CD4-positive, alpha-beta T cell (primary cell): ENCODE measurements at regions not wholly inside any gene's neighbourhood (a gene's known extent, or its start where the extent isn't known, plus 50 kb on each side); places are given as distances from the start of the nearest gene placed in this dataset.

Experiments used
- ATAC-seq: fragments of 200-7000 bp; cut with Tn5 transposase; one replicate; pipeline ENCODE4 v1.10.0; 2022; ENCODE audit warnings: mild to moderate bottlenecking; ENCODE audit not compliant: poor library complexity
- CTCF ChIA-PET: fragments of 350-600 bp; sonication (Branson Sonifier 250); formaldehyde crosslinking; loops from one replicate; lab custom pipeline; 2021; ENCODE audit warnings: antibody characterized with exemption, inconsistent platforms; lab: Charles Lee
- POLR2A ChIA-PET: fragments of 350-600 bp; sonication (Branson Sonifier 250); formaldehyde crosslinking; loops from one replicate; lab custom pipeline; 2021; ENCODE audit warnings: antibody characterized with exemption, inconsistent platforms; lab: Charles Lee
- DNase-seq, 14 experiments: peaks; one replicate each; pipeline ENCODE4 v3.0.0-alpha.2; 2013 to 2020; ENCODE audit warnings: mixed read lengths in 2 of 14
- H3K27ac ChIP-seq, 2 donors: one replicate each; pipeline versions ENCODE4 v1.5.1 to v1.7.0; 2013; ENCODE audit warnings: low read length in 2 of 2, low read depth in 1 of 2, mild to moderate bottlenecking in 1 of 2
- H3K27me3 ChIP-seq, 2 experiments: 1 replicate in 1 of 2; 2 replicates in 1 of 2; pipeline versions ENCODE4 v1.6.1 to v1.7.0; 2013; ENCODE audit warnings: low read length in 2 of 2, control low read depth in 1 of 2, mild to moderate bottlenecking in 1 of 2, moderate library complexity in 1 of 2; ENCODE audit not compliant: insufficient read depth in 2 of 2, control insufficient read depth in 1 of 2
- H3K36me3 ChIP-seq: one replicate; pipeline ENCODE4 v1.6.1; 2013; ENCODE audit warnings: low read length, control low read depth; ENCODE audit not compliant: insufficient read depth
- H3K4me1 ChIP-seq: one replicate; pipeline ENCODE4 v1.6.1; 2013; ENCODE audit warnings: low read length, control low read depth; ENCODE audit not compliant: insufficient read depth
- H3K4me3 ChIP-seq: one replicate; pipeline ENCODE4 v1.5.1; 2013; ENCODE audit warnings: mild to moderate bottlenecking, low read length, moderate library complexity
- H3K9me3 ChIP-seq, 2 experiments: 1 replicate in 1 of 2; 2 replicates in 1 of 2; pipeline versions ENCODE4 v1.6.1 to v1.7.0; 2013; ENCODE audit warnings: low read length in 2 of 2, mild to moderate bottlenecking in 2 of 2, control low read depth in 1 of 2, moderate library complexity in 1 of 2; ENCODE audit not compliant: control insufficient read depth in 1 of 2, insufficient read depth in 1 of 2
- H3K27ac Mint-ChIP-seq: one replicate; pipeline ENCODE4 v1.8.0; 2020; ENCODE audit warnings: mixed read lengths
- H3K27me3 Mint-ChIP-seq: one replicate; pipeline ENCODE4 v1.8.0; 2021; ENCODE audit warnings: mixed read lengths
- H3K36me3 Mint-ChIP-seq: one replicate; pipeline ENCODE4 v1.8.0; 2021; ENCODE audit warnings: low read depth, mixed read lengths
- H3K4me1 Mint-ChIP-seq: one replicate; pipeline ENCODE4 v1.8.0; 2021; ENCODE audit warnings: low read depth, mixed read lengths
- H3K4me3 Mint-ChIP-seq: one replicate; pipeline ENCODE4 v1.8.0; 2020; ENCODE audit warnings: mild to moderate bottlenecking, mixed read lengths
- H3K9me3 Mint-ChIP-seq: one replicate; pipeline ENCODE4 v1.8.0; 2020; ENCODE audit warnings: mixed read lengths
- CTCF ChIP-seq: fragments of 200-600 bp; IDR thresholded peaks from one replicate; pipeline ENCODE4 v1.8.0; 2022; ENCODE audit warnings: antibody characterized with exemption, mild to moderate bottlenecking
- intact Hi-C, 2 experiments: fragments of 100-400 bp; cut with DNase I in 1 of 2; cut with micrococcal nuclease in 1 of 2; formaldehyde crosslinking; loops; one replicate each; pipeline versions ENCODE4 v1.15.1 to v1.9.0; 2023 to 2025; cut with DNase I, micrococcal nuclease

GRCh38 chr2:234256516-234256915, 206.0 kb downstream of the SPP2 start:
- no peak overlapping the region for H3K4me3 Mint-ChIP-seq
- H3K9me3 Mint-ChIP-seq: no peaks in the 10 kb centered on the region
- intact Hi-C loops: no loop called here
- ATAC-seq: no peak
- no peak overlapping the region for H3K27ac Mint-ChIP-seq
- H3K4me3 ChIP-seq: no peak overlapping the region
- peaks cover 8% of the 10 kb centered on the region for H3K4me1 ChIP-seq
- no peaks in the 10 kb centered on the region for H3K36me3 Mint-ChIP-seq
- H3K27me3 ChIP-seq: no peaks in the 10 kb centered on the region
- H3K27ac ChIP-seq: no peak overlapping the region
- no peaks in the 10 kb centered on the region for H3K36me3 ChIP-seq
- TF ChIP-seq CTCF: no peak
- no peak for DNase-seq
- H3K27me3 Mint-ChIP-seq: no peaks in the 10 kb centered on the region
- H3K4me1 Mint-ChIP-seq: peaks cover 13% of the 10 kb centered on the region
- ChIA-PET CTCF (no interaction called here), POLR2A (no interaction called here)
- H3K9me3 ChIP-seq: no peaks in the 10 kb centered on the region

- Mint-ChIP-seq H3K4me1 (peaks cover 13% of the 10 kb centered on the region), H3K27me3 (no peaks in the 10 kb centered on the region), H3K27ac (no peak overlapping the region), H3K36me3 (no peaks in the 10 kb centered on the region), H3K4me3 (no peak overlapping the region), H3K9me3 (no peaks in the 10 kb centered on the region)
- CTCF ChIA-PET: interaction anchor here (0.8 to 1.2 kb wide), 2 partner anchors 23 to 35 kb away, joined by 4 to 6 read pairs; no protein-coding TSS in a partner anchor
- POLR2A ChIA-PET: interaction anchor here (1.2 kb wide), 1 partner anchor 11 kb away, joined by 4 read pairs; no protein-coding TSS in a partner anchor
- Histone ChIP-seq H3K4me1 (peaks cover 8% of the 10 kb centered on the region), H3K9me3 (no peaks in the 10 kb centered on the region), H3K36me3 (no peaks in the 10 kb centered on the region), H3K27ac (no peak overlapping the region), H3K4me3 (no peak overlapping the region), H3K27me3 (no peaks in the 10 kb centered on the region)
- no peak for ATAC-seq
- TF ChIP-seq CTCF: no peak
- DNase-seq: no peak
- intact Hi-C loops: no loop called here
These were observed 204.4 kb downstream of the SPP2 start for GRCh38 chr2:234254783-234255521.

GRCh38 chr2:234252772-234253171, 202.3 kb downstream of the SPP2 start:
- Mint-ChIP-seq H3K9me3 (no peaks in the 10 kb centered on the region), H3K4me3 (no peak overlapping the region), H3K27me3 (no peaks in the 10 kb centered on the region), H3K36me3 (no peaks in the 10 kb centered on the region), H3K4me1 (peaks cover 7% of the 10 kb centered on the region), H3K27ac (no peak overlapping the region)
- DNase-seq: no peak
- no peak for TF ChIP-seq CTCF
- no peak for ATAC-seq
- no peaks in the 10 kb centered on the region for H3K9me3 ChIP-seq
- peaks cover 4% of the 10 kb centered on the region for H3K4me1 ChIP-seq
- ChIA-PET POLR2A (interaction anchor here (0.7 kb wide), 1 partner anchor 18 kb away, joined by 3 read pairs; no protein-coding TSS in a partner anchor), CTCF (no interaction called here)
- H3K27ac ChIP-seq: no peak overlapping the region
- no peak overlapping the region for H3K4me3 ChIP-seq
- H3K36me3 ChIP-seq: no peaks in the 10 kb centered on the region
- no peaks in the 10 kb centered on the region for H3K27me3 ChIP-seq
- intact Hi-C loops: no loop called here
